Fibroblast of skin of right biceps (primary cell): ENCODE measurements at regions not wholly inside any gene's neighbourhood (a gene's known extent, or its start where the extent isn't known, plus 50 kb on each side); places are given as distances from the start of the nearest gene placed in this dataset.

Source experiments
- DNase-seq: peaks from one replicate; pipeline ENCODE4 v3.0.0-alpha.2; 2013

DNA sequence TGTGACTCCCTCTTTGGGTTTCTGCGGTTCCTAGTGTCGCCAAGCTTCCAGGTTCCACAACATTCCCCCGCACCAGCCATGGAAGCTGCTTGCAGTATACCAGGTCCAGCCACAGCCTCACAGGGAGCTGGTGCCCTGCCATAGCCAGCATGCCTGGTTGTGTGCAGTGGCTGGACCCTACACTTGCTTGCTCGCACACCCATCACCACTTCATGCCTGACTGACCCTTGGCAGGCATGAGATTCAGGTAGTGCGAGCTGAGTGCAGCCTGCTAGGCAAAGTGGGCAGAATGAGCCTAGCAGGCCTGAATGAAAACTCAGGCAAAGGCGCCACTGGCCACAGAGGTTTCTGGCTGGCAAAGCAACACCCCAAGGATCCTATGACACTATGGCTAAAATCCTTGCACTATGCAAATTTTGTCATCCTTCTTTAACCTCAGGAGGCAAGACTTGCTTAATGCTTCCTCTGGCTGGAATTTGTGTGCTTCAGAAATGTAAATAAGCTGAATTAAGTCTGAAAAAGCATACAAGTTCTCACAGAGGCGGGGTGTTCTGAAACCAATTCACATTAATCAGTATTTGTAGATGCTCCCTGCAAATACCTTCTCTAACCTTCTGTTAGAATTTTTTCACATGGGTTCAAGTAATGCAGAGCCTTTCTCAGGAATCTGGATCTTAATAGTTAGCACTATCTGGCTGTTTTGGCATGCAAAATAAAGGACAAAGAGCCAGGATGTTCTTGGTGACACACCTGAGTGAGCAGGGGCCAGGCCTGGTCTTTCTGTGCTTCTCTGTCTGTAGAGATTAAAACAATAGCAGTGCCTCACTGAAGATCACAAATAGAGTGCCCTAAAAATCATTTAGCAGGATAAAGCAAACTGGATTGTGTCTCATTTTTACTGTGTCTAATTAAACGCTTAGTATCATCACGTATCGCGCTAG, 256.9 kb downstream of the GPATCH2 start:
- no peak for DNase-seq

DNA sequence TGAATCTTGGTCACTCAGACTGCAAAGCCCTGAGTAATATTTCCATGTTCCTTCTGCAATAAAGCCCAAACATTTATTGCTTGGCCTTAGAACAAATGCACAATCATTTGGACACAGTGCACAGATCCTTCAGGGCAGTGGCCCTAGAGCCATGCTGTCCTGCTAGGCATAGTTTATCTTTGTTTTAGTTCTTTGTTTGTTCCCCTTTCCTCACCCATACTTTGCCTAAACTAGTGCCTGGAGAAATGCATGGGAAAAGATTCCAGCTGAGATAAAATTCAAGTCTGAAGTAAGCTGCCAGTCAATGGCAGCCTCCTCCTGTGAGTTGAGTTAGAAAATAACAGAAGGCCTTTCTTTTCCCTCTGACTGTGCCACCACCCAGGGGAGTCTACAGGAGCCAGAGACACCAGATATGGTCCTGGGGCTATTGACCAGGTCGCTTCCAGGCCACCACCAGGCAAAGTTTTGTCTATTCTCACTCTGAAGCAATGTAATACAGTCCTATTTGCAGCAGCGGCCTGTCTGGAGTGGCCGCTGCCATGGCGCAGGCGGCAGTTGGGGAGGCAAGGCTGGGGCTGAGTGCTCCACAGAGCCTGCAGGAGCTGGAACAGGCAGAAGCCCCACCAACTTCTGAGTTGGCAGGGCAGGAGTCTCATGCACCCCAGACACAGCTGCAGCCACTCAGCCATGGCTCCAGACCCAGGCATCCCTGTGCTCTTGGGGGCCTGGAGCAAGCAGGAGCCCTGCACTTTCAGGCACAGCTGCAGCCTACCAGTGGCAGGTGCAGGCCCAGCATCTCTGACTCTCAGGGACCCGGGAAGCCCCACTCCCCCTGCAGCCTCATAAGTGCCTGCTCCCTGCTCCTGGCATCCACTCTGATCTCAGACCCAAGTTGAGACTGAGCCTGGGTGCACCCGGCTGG, 258.6 kb downstream of the GPATCH2 start:
- DNase-seq: no peak

DNA sequence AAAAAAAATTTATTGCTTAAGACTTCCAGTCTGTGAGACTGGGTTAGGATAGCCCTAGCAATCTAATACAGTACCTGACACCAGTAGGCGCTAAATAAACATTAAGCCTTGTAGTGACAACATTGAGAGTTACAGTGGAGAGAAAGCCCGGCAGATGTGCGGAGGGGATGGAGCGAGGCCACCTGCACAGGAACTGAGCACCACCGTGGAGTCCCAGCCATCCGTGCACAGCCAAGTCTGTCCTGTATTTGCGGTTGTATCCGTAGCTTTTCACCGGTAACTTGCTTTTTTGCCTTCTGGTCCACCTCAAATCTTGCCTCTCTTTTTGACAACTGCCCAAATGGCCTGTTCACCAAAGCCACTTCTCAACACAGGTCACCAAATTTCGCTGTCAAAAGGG, 260.1 kb downstream of the GPATCH2 start:
- DNase-seq: no peak

- no peak for DNase-seq
Observed at GRCh38 chr1:217369996-217370551, 260.8 kb downstream of the GPATCH2 start.

DNA sequence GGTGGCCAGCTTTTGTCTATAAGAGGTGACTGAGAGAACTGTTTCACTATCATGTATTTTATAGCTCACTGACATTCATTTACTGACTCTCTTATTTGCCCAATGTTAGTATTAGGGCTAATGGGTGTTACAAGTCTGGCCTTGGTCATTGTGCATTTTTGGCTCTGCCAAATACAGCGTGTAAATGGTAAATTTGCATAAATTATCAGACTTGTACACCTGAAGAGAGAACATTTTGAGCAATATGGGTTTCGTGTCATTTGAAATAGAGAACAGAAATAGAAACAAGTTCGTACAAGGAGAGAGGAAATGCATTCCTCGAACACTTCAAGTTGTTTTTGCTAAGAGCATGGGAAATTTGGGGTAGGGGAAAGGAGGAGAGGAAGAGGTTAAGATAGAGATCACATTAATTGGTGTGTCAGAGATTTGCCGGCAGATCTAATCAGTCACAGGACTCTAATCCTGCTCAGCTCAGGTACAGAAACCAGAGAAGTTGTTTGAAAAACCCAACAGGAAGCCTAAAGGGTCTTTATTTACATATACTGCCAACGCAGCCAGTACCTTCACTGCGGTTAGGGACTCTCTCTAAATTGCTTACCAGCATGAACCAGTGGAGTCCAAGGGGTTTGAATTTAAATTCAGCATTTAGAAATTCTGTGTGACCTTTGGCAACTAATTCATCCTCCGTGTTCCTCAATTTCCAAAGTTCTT, 261.5 kb downstream of the GPATCH2 start:
- DNase-seq: no peak

DNA sequence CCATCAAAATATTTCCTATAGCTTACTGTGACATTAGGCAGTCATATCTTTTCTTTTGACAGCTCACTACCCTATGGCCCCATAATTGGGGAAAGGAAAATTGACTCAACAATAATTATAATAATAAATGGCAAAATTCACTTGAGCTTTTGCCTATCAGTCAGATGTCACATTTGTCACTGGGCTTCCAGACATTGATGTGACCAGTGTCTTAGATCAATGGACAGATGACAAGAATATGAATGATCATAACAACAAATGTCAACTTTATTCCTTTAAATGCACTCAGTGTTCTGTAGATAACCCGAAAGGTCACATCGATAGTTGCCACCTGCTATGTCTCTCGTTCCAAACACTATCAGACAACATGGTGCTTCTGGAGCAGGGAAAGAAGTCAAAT, 266.7 kb downstream of the GPATCH2 start:
- DNase-seq: no peak

DNA sequence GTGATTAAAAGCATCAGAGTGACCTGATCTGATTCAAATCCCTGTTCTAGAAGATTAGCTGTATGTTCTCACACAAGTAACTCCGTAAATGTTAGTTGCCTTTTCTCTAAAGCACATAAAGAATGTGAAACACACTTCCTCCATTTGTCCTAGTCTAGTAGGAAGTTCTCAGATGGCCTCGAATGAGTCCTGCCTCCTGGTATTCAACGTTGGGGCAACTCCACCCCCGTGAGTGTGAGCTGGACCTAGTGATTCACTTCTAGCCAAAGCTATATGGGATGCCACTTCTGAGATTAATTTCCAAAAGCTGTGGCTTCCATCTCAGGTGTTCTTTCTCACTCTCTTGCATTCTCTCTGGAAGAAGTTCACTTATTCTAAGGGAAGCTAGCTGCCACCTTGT, 267.6 kb downstream of the GPATCH2 start:
- DNase-seq: no peak

DNA sequence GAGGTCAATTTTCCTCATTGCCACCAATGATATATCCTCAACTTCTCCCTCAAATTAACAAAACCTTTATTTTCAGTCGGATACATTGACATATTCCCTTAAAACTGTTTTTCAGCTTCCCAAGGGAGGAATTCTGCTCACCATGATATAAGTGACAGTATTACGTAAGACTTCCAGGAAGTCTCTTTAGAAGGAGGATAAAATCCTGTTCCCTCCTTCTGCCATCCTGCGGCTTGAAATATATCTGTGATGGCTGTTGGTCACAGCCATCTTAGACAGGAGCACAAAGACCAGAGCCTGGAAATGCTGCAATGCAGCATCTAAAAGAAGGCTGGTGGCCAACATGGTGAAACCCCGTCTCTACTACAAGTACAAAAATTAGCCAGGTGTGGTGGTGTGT, 270.4 kb downstream of the GPATCH2 start:
- DNase-seq: no peak

DNA sequence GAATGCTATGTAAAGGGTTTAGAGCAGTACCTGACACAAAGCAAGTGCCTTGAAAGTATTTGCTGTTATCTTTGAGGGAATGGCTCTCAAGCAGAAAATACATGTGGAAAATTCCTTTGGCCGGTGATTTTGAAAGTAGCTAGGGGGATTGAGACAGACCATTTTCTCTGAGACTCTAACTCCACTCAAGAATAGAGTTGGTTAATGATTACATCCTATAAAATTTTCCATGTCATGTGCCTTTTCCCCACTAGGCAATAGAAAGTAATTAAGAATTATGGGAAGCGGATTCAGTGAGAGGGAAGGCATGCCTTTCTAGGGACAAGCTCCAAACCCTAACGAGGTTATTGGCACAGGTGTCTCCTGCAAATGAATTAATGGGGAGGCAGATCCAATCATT, 276.0 kb downstream of the GPATCH2 start:
- no peak for DNase-seq

GRCh38 chr1:217348960-217349664, 281.8 kb downstream of the GPATCH2 start:
- DNase-seq: no peak

GRCh38 chr1:217344712-217345111, 286.2 kb downstream of the GPATCH2 start:
- DNase-seq: no peak

GRCh38 chr1:217343907-217344306, 287.0 kb downstream of the GPATCH2 start:
- no peak for DNase-seq

DNA sequence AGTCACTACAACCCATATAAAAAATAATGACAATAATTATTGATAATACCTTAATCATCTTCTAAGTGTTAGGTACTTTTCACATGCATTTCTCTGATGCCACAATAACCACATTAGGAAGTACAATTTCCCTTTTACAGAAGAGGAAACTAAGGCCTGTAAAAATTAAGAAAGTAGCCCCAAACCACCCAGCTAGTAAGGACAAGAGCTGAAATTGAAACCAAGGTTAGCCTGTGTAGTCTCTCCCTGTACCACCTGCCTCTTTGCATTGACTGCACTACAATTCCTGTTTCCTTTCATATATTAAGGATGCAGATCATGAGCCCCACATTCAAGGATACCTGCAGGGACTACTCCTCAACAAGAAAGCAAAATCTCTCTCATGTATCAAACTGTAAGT, 288.8 kb downstream of the GPATCH2 start:
- no peak for DNase-seq

DNA sequence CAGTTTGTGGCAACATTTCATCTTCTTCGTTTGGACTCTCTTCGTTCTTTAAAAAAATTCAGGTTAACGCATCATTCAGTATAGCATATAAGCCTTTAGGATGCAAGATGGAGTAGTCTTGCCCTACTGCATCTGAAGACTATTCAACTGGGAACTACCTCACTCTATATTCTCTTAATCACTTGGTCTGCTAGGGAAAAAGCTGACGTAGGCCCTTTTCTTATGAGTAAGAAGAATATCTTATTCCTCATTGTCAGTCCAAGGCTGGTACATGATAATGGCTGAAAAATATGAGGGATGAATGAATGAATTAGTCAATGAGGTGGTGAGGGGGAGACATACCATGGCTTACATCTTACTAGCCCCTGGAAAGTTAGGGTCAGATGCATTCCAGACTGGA, 294.2 kb downstream of the GPATCH2 start:
- no peak for DNase-seq

- peak; percentile 26 for DNase-seq
Observed at GRCh38 chr1:217333939-217334338, 297.0 kb downstream of the GPATCH2 start.

DNA sequence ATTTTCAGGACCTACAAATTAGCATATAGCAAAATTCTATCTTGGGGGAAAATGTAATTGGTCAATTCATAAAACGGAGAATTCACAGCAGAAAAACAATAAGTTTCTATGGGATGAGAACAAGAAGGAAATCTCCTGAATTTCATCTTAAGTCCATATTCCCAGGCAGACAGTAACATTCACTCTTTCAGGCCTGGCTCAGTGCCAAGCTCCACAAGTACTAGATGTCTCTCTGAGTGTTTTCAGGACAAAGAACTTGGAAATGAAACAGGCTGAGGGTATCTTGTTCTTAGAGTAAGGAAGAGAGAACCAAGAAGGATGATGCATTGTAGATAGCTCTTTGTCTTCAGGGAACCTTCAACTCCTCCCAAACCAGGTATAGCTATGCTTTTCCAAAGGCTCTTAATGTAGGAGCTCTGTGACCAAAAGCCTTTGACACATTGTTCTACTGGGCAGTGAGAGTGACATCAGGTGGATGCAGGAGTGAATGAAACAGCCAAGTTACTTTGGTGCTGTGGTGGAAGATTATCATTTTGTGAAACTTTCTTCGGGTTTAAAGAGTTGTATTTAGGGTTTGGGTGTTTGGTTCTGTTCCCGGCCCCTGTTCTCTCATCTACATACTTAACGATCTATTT, 298.3 kb downstream of the GPATCH2 start:
- peak; percentile 3 for DNase-seq

- DNase-seq: no peak
Observed at GRCh38 chr1:217331698-217332097, 299.2 kb downstream of the GPATCH2 start.

- DNase-seq: no peak
Observed at GRCh38 chr1:217327901-217328300, 303.0 kb downstream of the GPATCH2 start.

DNA sequence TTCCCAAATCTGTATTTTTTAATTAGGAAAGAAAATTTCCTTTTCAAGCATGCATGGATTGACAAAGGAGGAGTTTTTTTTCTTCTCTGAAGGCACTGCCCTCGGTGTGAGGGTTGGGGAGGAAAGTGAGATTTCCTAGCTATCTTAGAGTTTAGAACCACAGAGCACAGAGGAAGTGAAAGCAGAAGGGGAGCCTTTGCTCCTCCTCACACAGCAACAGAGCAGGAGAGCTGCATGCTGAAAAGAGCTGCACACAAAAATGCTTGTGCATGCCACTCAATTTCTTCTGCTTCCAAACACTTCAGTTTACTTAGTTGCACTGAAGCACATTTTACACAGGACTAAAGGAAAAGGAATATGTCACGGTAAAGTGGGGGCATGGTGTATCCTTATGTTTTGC, 308.1 kb downstream of the GPATCH2 start:
- DNase-seq: no peak

DNA sequence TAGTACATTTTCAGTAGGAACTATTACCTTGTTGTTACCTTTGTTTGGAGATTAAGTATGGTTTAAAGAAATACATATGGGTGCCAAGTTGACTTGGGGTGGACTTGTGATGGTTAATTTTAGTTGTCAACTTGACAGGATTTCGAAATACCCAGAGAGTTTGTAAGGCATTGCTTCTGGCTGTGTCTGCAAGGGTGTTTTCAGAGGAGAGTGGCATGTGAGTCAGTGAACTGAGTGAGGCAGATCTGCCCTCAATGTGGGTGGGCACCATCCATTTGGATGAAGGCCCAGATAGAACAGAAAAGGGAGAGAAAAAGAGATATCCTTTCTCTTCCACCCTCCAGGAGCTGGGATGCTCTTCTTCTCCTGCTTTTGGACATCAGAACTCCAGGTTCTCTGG, 315.5 kb downstream of the GPATCH2 start:
- no peak for DNase-seq

GRCh38 chr1:217313096-217313495, 317.8 kb downstream of the GPATCH2 start:
- no peak for DNase-seq

DNA sequence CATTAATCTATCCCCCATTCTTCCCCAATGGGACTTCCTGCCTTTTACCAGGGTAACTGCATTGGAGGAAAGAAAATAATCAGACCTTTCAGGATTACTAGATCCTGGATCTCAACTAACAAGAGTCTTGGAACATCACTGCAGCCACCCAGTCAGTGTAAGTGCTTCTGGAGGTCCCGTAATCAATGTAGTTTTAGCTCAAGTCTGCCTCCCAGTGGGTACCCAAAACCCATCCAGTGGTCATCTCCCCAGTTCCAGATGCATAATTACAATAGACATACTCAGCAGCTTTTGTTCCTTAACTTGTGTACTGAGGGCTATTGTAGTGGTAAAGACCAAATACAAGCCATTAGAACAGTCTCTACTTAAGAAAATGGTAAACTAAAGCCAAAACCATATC, 319.1 kb downstream of the GPATCH2 start:
- no peak for DNase-seq
